HCT116 (cell line): ENCODE measurements at regions not wholly inside any gene's neighbourhood (a gene's known extent, or its start where the extent isn't known, plus 50 kb on each side); places are given as distances from the start of the nearest gene placed in this dataset.

Experiments used
- ATAC-seq: fragments of 200-7000 bp; cut with Tn5 transposase; 2 replicates; pipeline ENCODE4 v1.9.1; 2020; ENCODE audit warnings: mild to moderate bottlenecking, moderate library complexity
- BruUV-seq: library from RNA; stranded (reverse); fragments of 400-500 nt; replicated peaks from 2 replicates; lab custom pipeline; 2021; lab: Mats Ljungman, UMichigan
- CTCF ChIA-PET: fragments of 300-600 bp; sonication (Branson Sonifier 250); formaldehyde crosslinking; loops from one replicate; lab custom pipeline; 2021; ENCODE audit warnings: antibody characterized with exemption; lab: Charles Lee
- POLR2A ChIA-PET: fragments of 300-600, 350-600 bp; sonication (Branson Sonifier 250); formaldehyde crosslinking; loops from one replicate; lab custom pipeline; 2021; ENCODE audit warnings: antibody characterized with exemption; lab: Charles Lee
- RAD21 ChIA-PET, 2 experiments: fragments of 300-600 bp; sonication (Branson Sonifier 250); formaldehyde crosslinking; loops; one replicate each; lab custom pipeline; 2023; ENCODE audit warnings: low total read pairs in 2 of 2; ENCODE audit not compliant: uncharacterized antibody in 2 of 2, unreplicated experiment in 2 of 2, low non-redundant PET in 1 of 2; lab: Charles Lee
- DNase-seq: peaks from one replicate; pipeline ENCODE4 v3.0.0-alpha.2; 2010; ENCODE audit warnings: low read depth, low spot score
- H2AFZ ChIP-seq: fragments of 200-600 bp; shearing (Covaris generic), sonication (generic); 2 replicates; pipeline ENCODE4 v1.6.1; 2017; ENCODE audit warnings: low read depth, mixed run types, mixed read lengths, antibody characterized with exemption, low read length; ENCODE audit not compliant: poor library complexity, severe bottlenecking
- H3K27ac ChIP-seq: 2 replicates; pipeline ENCODE4 v1.5.1; 2012; ENCODE audit warnings: low read depth, low read length
- H3K27me3 ChIP-seq: fragments of 200-600 bp; sonication (generic); 2 replicates; pipeline ENCODE4 v1.6.1; 2016; ENCODE audit warnings: mixed run types, low read length, mixed read lengths; ENCODE audit not compliant: insufficient read depth
- H3K36me3 ChIP-seq, 2 experiments: fragments of 200-500 bp in 1 of 2; fragments of 200-600 bp in 1 of 2; sonication (Bioruptor generic) in 1 of 2; sonication (generic) in 1 of 2; 2 replicates each; pipeline versions ENCODE4 v1.5.1 to v1.6.1; 2014 to 2016; ENCODE audit warnings: low read length in 2 of 2, inconsistent platforms in 1 of 2, mixed read lengths in 1 of 2, mixed run types in 1 of 2; ENCODE audit not compliant: insufficient read depth in 2 of 2, control insufficient read depth in 1 of 2
- H3K4me1 ChIP-seq, 2 experiments: fragments of 200-600 bp in 1 of 2; sonication (generic) in 1 of 2; 2 replicates each; pipeline versions ENCODE4 v1.5.1 to v1.6.1; 2012 to 2017; ENCODE audit warnings: low read length in 2 of 2, inconsistent platforms in 1 of 2, mild to moderate bottlenecking in 1 of 2, mixed read lengths in 1 of 2, mixed run types in 1 of 2, moderate library complexity in 1 of 2; ENCODE audit not compliant: insufficient read depth in 2 of 2, control insufficient read depth in 1 of 2
- H3K4me2 ChIP-seq: fragments of 200-600 bp; sonication (generic); 2 replicates; pipeline ENCODE4 v1.6.1; 2017; ENCODE audit warnings: mixed run types, low read length, mixed read lengths
- H3K4me3 ChIP-seq, 2 experiments: fragments of 200-600 bp in 1 of 2; sonication (generic) in 1 of 2; replicated peaks in 1 of 2; 2 replicates each; pipeline ENCODE4 v1.5.1; 2011 to 2016; ENCODE audit warnings: low read length in 2 of 2, control low read depth in 1 of 2, low read depth in 1 of 2, mild to moderate bottlenecking in 1 of 2, mixed read lengths in 1 of 2, mixed run types in 1 of 2
- H3K79me2 ChIP-seq: fragments of 200-600 bp; sonication (generic); 2 replicates; pipeline ENCODE4 v1.6.1; 2017; ENCODE audit warnings: mild to moderate bottlenecking, mixed run types, low read length, moderate library complexity, mixed read lengths; ENCODE audit not compliant: insufficient read depth
- H3K9ac ChIP-seq: fragments of 200-600 bp; sonication (generic); 2 replicates; pipeline ENCODE4 v1.6.1; 2016; ENCODE audit warnings: low read length, mixed read lengths
- H3K9me2 ChIP-seq: fragments of 200-600 bp; sonication (generic), shearing (Covaris generic); 2 replicates; pipeline ENCODE4 v1.6.1; 2017; ENCODE audit warnings: mixed run types, mild to moderate bottlenecking, moderate library complexity; ENCODE audit not compliant: insufficient read depth
- H3K9me3 ChIP-seq, 2 experiments: fragments of 200-500 bp in 1 of 2; fragments of 200-600 bp in 1 of 2; sonication (Bioruptor generic) in 1 of 2; sonication (generic) in 1 of 2; 2 replicates each; pipeline ENCODE4 v1.6.1; 2014 to 2017; ENCODE audit warnings: low read length in 2 of 2, mixed read lengths in 2 of 2, inconsistent platforms in 1 of 2, low read depth in 1 of 2, mild to moderate bottlenecking in 1 of 2, mixed run types in 1 of 2, moderate library complexity in 1 of 2; ENCODE audit not compliant: control insufficient read depth in 1 of 2, insufficient read depth in 1 of 2
- H4K20me1 ChIP-seq: fragments of 200-600 bp; sonication (generic), shearing (Covaris generic); 2 replicates; pipeline ENCODE4 v1.6.1; 2017; ENCODE audit warnings: mixed run types, mild to moderate bottlenecking, moderate library complexity; ENCODE audit not compliant: insufficient read depth
- CBX3 ChIP-seq: IDR thresholded peaks from 2 replicates; pipeline ENCODE4 v1.6.1; 2012; ENCODE audit warnings: low read depth
- CEBPB ChIP-seq: IDR thresholded peaks from 2 replicates; pipeline ENCODE4 v1.6.1; 2012; ENCODE audit warnings: low read depth
- CTCF ChIP-seq, 3 experiments: fragments of 200-600 bp in 1 of 3; sonication (generic) in 1 of 3; IDR thresholded peaks in 2 of 3; conservative IDR thresholded peaks in 1 of 3; 2 replicates each; pipeline ENCODE4 v1.5.1; 2012 to 2017; ENCODE audit warnings: low read depth in 2 of 3, low read length in 2 of 3, antibody characterized with exemption in 1 of 3, borderline replicate concordance in 1 of 3, control low read depth in 1 of 3, mild to moderate bottlenecking in 1 of 3, mixed read lengths in 1 of 3, mixed run types in 1 of 3, moderate library complexity in 1 of 3; ENCODE audit not compliant: insufficient read depth in 1 of 3
- EGR1 ChIP-seq: IDR thresholded peaks from 2 replicates; pipeline ENCODE4 v1.6.1; 2012; ENCODE audit warnings: low read depth
- ELF1 ChIP-seq: IDR thresholded peaks from 2 replicates; pipeline ENCODE4 v1.6.1; 2012; ENCODE audit warnings: low read depth, borderline replicate concordance
- FOSL1 ChIP-seq: IDR thresholded peaks from 2 replicates; pipeline ENCODE4 v1.6.1; 2012; ENCODE audit warnings: low read depth
- JUND ChIP-seq: IDR thresholded peaks from 2 replicates; pipeline ENCODE4 v1.6.1; 2012
- MAX ChIP-seq: IDR thresholded peaks from 2 replicates; pipeline ENCODE4 v1.6.1; 2012
- RAD21 ChIP-seq: IDR thresholded peaks from 2 replicates; pipeline ENCODE4 v1.6.1; 2012; ENCODE audit warnings: low read depth, mild to moderate bottlenecking
- REST ChIP-seq: IDR thresholded peaks from 2 replicates; pipeline ENCODE4 v1.6.1; 2012; ENCODE audit warnings: low read depth
- SRF ChIP-seq: IDR thresholded peaks from 2 replicates; pipeline ENCODE4 v1.6.1; 2012; ENCODE audit warnings: low read depth
- ZNF274 ChIP-seq: fragments of 200-500 bp; sonication (Bioruptor generic); IDR thresholded peaks from 2 replicates; pipeline ENCODE4 v1.6.1; 2014; ENCODE audit warnings: mild to moderate bottlenecking, low read depth, low read length, inconsistent platforms
- intact Hi-C: fragments of 100-400 bp; cut with micrococcal nuclease; formaldehyde crosslinking; loops from 2 replicates; pipeline ENCODE4 v1.10.0; 2022

- no peak overlapping the region for H3K27ac ChIP-seq
- no TSS peak for BruUV-seq
- ChIA-PET RAD21 (no interaction called here), CTCF (no interaction called here), POLR2A (no interaction called here)
- no peaks in the 10 kb centered on the region for H3K79me2 ChIP-seq
- H2AFZ ChIP-seq: no peak overlapping the region
- H3K36me3 ChIP-seq: no peaks in the 10 kb centered on the region
- no peaks in the 10 kb centered on the region for H4K20me1 ChIP-seq
- peaks cover 24% of the 10 kb centered on the region for H3K27me3 ChIP-seq
- no peaks in the 10 kb centered on the region for H3K9me2 ChIP-seq
- no peaks in the 10 kb centered on the region for H3K9me3 ChIP-seq
- peaks cover 3 to 10% of the 10 kb centered on the region in 2 experiments; a peak in 2 of 4 replicates for H3K4me1 ChIP-seq
- H3K4me3 ChIP-seq: no peak overlapping the region
- H3K4me2 ChIP-seq: no peak overlapping the region
- intact Hi-C loops: no loop called here
- H3K9ac ChIP-seq: no peak overlapping the region
- no peak for ATAC-seq
- DNase-seq: no peak
- TF ChIP-seq ELF1 (no peak), MAX (no peak), SRF (no peak), CBX3 (no peak), FOSL1 (no peak), REST (no peak), JUND (no peak), EGR1 (no peak), CTCF (IDR thresholded peaks at IDR 0.05 in 2 of 3, conservative IDR thresholded peaks at IDR 0.05 in 1 of 3; ENCODE audit: borderline replicate concordance in 1 of 3, insufficient read depth in 1 of 3, low read depth in 2 of 3, low read length in 2 of 3) (no peak), RAD21 (no peak), CEBPB (no peak), ZNF274 (no peak)
These were observed 120.2 kb upstream of the SLC25A48 start for GRCh38 chr5:135714126-135714894.
